Mesendoderm (in vitro differentiated cells): ENCODE measurements at regions not wholly inside any gene's neighbourhood (a gene's known extent, or its start where the extent isn't known, plus 50 kb on each side); places are given as distances from the start of the nearest gene placed in this dataset.
"Not testable (repeated sequence)": the region's sequence is repeated elsewhere in the genome, so short reads cannot be mapped to it uniquely, and the experiment has no call there.

ENCODE experiments used
- DNase-seq: peaks from one replicate; pipeline ENCODE4 v3.0.0; 2013
- H2AK5ac ChIP-seq: 2 replicates; pipeline ENCODE4 v1.6.1; 2013; ENCODE audit warnings: low read length, inconsistent platforms
- H2BK120ac ChIP-seq: 2 replicates; pipeline ENCODE4 v1.6.1; 2013; ENCODE audit warnings: low read depth, mild to moderate bottlenecking, low read length, moderate library complexity, mixed read lengths
- H2BK15ac ChIP-seq: replicated peaks from 2 replicates; pipeline ENCODE4 v1.6.1; 2013; ENCODE audit warnings: low read depth, mild to moderate bottlenecking, moderate library complexity
- H2BK5ac ChIP-seq: 2 replicates; pipeline ENCODE4 v1.6.1; 2013; ENCODE audit warnings: low read length, inconsistent platforms
- H3K18ac ChIP-seq: 2 replicates; pipeline ENCODE4 v1.6.1; 2013; ENCODE audit warnings: mild to moderate bottlenecking, low read length, mixed read lengths
- H3K23ac ChIP-seq: one replicate; pipeline ENCODE4 v1.6.1; 2013; ENCODE audit warnings: low read length
- H3K27ac ChIP-seq: 2 replicates; pipeline ENCODE4 v1.5.1; 2013; ENCODE audit warnings: low read depth, mild to moderate bottlenecking, inconsistent platforms, low read length, moderate library complexity
- H3K27me3 ChIP-seq: 2 replicates; pipeline ENCODE4 v1.6.1; 2013; ENCODE audit warnings: low read length, control low read depth, mild to moderate bottlenecking, inconsistent platforms; ENCODE audit not compliant: insufficient read depth, poor library complexity
- H3K36me3 ChIP-seq: 2 replicates; pipeline ENCODE4 v1.6.1; 2013; ENCODE audit warnings: low read length, inconsistent platforms; ENCODE audit not compliant: control insufficient read depth, insufficient read depth
- H3K4ac ChIP-seq: one replicate; pipeline ENCODE4 v1.6.1; 2013; ENCODE audit warnings: low read depth, mild to moderate bottlenecking, low read length, moderate library complexity
- H3K4me1 ChIP-seq: 2 replicates; pipeline ENCODE4 v1.6.1; 2013; ENCODE audit warnings: low read depth, low read length, inconsistent platforms; ENCODE audit not compliant: control insufficient read depth
- H3K4me2 ChIP-seq: 2 replicates; pipeline ENCODE4 v1.6.1; 2013; ENCODE audit warnings: low read length
- H3K4me3 ChIP-seq: 2 replicates; pipeline ENCODE4 v1.5.1; 2013; ENCODE audit warnings: mild to moderate bottlenecking, low read length
- H3K56ac ChIP-seq: one replicate; pipeline ENCODE4 v1.6.1; 2013; ENCODE audit warnings: low read length
- H3K79me1 ChIP-seq: 2 replicates; pipeline ENCODE4 v1.6.1; 2013; ENCODE audit warnings: low read length, inconsistent platforms
- H3K79me2 ChIP-seq: 2 replicates; pipeline ENCODE4 v1.6.1; 2013; ENCODE audit warnings: mild to moderate bottlenecking, low read length; ENCODE audit not compliant: control insufficient read depth, insufficient read depth
- H3K9ac ChIP-seq: 2 replicates; pipeline ENCODE4 v1.6.1; 2013; ENCODE audit warnings: low read length, inconsistent platforms
- H4K5ac ChIP-seq: one replicate; pipeline ENCODE4 v1.6.1; 2013; ENCODE audit warnings: low read length
- H4K8ac ChIP-seq: one replicate; pipeline ENCODE4 v1.6.1; 2013; ENCODE audit warnings: low read depth, mild to moderate bottlenecking, control low read depth, low read length, moderate library complexity
- WGBS: extraction: QIAGEN DNeasy Blood & Tissue Kit; methylation state at CpG from one replicate; pipeline ENCODE4 v1.1.7; 2013; ENCODE audit warnings: low lambda C conversion rate, missing lambda C conversion rate; ENCODE audit not compliant: insufficient coverage; ENCODE audit errors: extremely low coverage; 5-methylcytosine and 5-hydroxymethylcytosine counted together

DNA sequence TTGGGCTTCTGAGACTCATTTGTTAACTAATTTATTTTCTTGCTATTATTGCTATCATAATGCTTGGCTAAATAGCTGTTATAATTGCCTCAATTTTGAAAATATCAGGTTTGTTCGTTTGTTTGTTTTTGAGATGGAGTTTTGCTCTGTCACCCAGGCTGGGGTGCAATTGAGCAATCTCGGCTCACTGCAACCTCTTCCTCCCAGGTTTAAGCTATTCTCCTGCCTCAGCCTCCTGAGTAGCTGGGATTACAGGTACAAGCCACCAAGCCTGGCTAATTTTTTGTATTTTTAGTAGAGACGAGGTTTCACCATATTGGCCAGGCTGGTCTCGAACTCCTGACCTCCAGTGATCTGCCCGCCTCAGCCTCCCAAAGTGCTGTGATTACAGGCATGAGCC, 75.0 kb downstream of the ARRDC3 start:
- not testable (repeated sequence) for H3K4me2 ChIP-seq, DNase-seq, H3K18ac ChIP-seq, H2BK120ac ChIP-seq, H4K5ac ChIP-seq, H3K23ac ChIP-seq, H3K36me3 ChIP-seq, H2BK15ac ChIP-seq, H2AK5ac ChIP-seq, H3K79me1 ChIP-seq, H3K79me2 ChIP-seq, H4K8ac ChIP-seq, H3K27me3 ChIP-seq, H3K4me1 ChIP-seq, H3K9ac ChIP-seq, H3K27ac ChIP-seq, H3K56ac ChIP-seq, H2BK5ac ChIP-seq, H3K4ac ChIP-seq, H3K4me3 ChIP-seq
- no CpG with 5 or more reads among the region's 5 CpGs for WGBS

DNA sequence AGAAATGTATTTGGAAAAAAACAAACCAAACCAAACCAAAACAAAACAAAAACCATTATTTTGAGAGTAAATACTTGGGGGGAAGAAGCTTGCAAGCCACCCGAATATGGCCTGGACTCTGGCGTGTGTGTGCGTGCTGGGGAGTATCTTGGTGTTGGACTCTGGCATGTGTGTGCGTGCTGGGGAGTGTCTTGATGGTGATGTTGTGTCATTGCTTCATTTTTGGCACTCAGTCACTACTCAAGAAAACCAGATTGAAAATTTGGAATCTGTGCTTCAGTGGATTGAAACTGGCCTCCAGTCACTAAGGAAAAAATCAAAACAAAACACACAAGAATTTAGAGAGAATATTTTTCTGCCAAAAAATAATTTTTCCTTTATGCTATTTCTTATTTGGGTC, 76.1 kb downstream of the ARRDC3 start:
- no peak overlapping the region for H3K27ac ChIP-seq
- H3K36me3 ChIP-seq, result no peaks in the 10 kb centered on the region
- H4K5ac ChIP-seq, result no peak overlapping the region
- no peak overlapping the region for H3K23ac ChIP-seq
- H2BK120ac ChIP-seq, result no peak overlapping the region
- H3K4ac ChIP-seq, result no peak overlapping the region
- H2AK5ac ChIP-seq, result no peak overlapping the region
- WGBS, result no CpG with 5 or more reads among the region's 4 CpGs
- no peak overlapping the region for H3K18ac ChIP-seq
- no peak for DNase-seq
- H4K8ac ChIP-seq, result no peak overlapping the region
- no peak overlapping the region for H2BK15ac ChIP-seq
- H3K4me3 ChIP-seq, result no peak overlapping the region
- H3K4me1 ChIP-seq, result no peaks in the 10 kb centered on the region
- H3K79me1 ChIP-seq, result no peaks in the 10 kb centered on the region
- H2BK5ac ChIP-seq, result no peak overlapping the region
- no peak overlapping the region for H3K56ac ChIP-seq
- no peaks in the 10 kb centered on the region for H3K79me2 ChIP-seq
- H3K27me3 ChIP-seq, result no peaks in the 10 kb centered on the region
- H3K4me2 ChIP-seq, result no peak overlapping the region
- H3K9ac ChIP-seq, result no peak overlapping the region

DNA sequence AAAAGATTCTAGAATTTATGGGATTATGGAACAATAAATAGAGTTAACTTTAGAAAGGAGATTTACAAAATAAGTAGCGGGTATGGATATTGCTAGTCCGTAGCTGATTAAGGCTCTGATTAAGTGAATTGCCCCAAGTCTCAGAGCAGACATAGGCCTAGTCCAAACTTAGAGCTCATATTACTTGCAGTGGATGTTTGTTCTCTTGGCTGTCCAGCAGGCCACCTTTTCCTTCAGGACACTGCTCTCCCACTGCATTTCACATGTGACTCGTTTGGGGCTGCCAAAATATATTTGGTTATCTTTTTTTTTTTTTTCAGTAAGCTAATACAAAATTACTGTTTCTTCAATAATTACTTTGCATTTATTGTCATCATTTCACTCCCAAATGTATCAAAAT, 76.6 kb downstream of the ARRDC3 start:
- Histone ChIP-seq H3K79me2 (no peaks in the 10 kb centered on the region), H2BK5ac (no peak overlapping the region), H2BK15ac (no peak overlapping the region), H3K23ac (no peak overlapping the region), H3K36me3 (no peaks in the 10 kb centered on the region), H3K56ac (no peak overlapping the region), H3K4ac (no peak overlapping the region), H3K4me1 (no peaks in the 10 kb centered on the region), H2BK120ac (no peak overlapping the region), H3K4me2 (no peak overlapping the region), H3K4me3 (no peak overlapping the region), H3K27ac (no peak overlapping the region), H3K27me3 (no peaks in the 10 kb centered on the region), H3K9ac (no peak overlapping the region), H4K8ac (no peak overlapping the region), H2AK5ac (no peak overlapping the region), H3K79me1 (no peaks in the 10 kb centered on the region), H3K18ac (no peak overlapping the region), H4K5ac (no peak overlapping the region)
- no peak for DNase-seq
- WGBS, result no CpG with 5 or more reads among the region's 3 CpGs

DNA sequence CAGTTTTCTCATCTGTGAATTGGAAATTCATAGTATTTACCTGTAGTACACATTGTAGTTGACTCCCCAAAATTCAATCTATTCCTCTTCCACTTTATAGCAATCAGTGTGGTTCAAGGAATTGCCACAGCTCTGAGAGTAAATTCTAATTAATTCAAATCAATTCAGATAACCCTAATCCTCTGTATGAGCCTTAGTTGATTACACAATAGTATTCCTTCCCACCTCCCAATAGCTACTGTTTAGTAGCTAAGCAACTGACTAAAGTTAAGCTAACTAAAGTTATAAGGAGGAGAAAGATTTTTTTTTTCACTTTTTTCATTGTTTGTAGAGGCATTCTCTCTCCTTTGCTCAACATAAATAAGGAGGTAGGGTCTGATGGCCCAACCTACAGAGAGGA, 77.5 kb downstream of the ARRDC3 start:
- no peak overlapping the region for H2AK5ac ChIP-seq
- no peak overlapping the region for H3K4me3 ChIP-seq
- no peak overlapping the region for H3K23ac ChIP-seq
- no peaks in the 10 kb centered on the region for H3K4me1 ChIP-seq
- no peak overlapping the region for H2BK15ac ChIP-seq
- no peak overlapping the region for H2BK5ac ChIP-seq
- no peak overlapping the region for H3K9ac ChIP-seq
- no peaks in the 10 kb centered on the region for H3K79me1 ChIP-seq
- H3K27ac ChIP-seq, result no peak overlapping the region
- H2BK120ac ChIP-seq, result no peak overlapping the region
- no peak overlapping the region for H3K56ac ChIP-seq
- H3K4ac ChIP-seq, result no peak overlapping the region
- no peak overlapping the region for H3K18ac ChIP-seq
- H3K4me2 ChIP-seq, result no peak overlapping the region
- H3K36me3 ChIP-seq, result no peaks in the 10 kb centered on the region
- no peaks in the 10 kb centered on the region for H3K27me3 ChIP-seq
- no peak overlapping the region for H4K8ac ChIP-seq
- H4K5ac ChIP-seq, result no peak overlapping the region
- no peaks in the 10 kb centered on the region for H3K79me2 ChIP-seq
- DNase-seq, result no peak

DNA sequence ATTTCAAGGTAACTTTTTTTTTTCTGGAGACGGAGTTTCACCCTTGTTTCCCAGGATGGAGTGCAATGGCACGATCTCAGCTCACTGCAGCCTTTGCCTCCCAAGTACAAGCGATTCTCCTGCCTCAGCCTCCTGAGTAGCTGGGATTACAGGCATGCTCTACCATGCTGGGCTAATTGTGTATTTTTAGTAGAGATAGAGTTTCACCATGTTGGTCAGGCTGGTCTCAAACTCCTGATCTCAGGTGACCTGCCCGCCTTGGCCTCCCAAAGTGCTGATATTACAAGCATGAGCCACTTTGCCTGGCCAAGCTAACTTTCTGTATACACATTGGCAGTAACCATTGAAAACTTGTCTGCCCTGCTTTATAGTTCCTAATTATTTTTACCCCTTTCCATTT, 79.1 kb downstream of the ARRDC3 start:
- H2AK5ac ChIP-seq, H3K18ac ChIP-seq, H3K79me1 ChIP-seq, H3K4me2 ChIP-seq, H3K36me3 ChIP-seq, H3K4ac ChIP-seq, H4K8ac ChIP-seq, H3K27me3 ChIP-seq, H3K9ac ChIP-seq, H3K4me3 ChIP-seq, H3K23ac ChIP-seq, H2BK5ac ChIP-seq, DNase-seq, H3K27ac ChIP-seq, H2BK15ac ChIP-seq, H3K4me1 ChIP-seq, H3K79me2 ChIP-seq, H2BK120ac ChIP-seq, H4K5ac ChIP-seq, H3K56ac ChIP-seq: not testable (repeated sequence)
- no CpG with 5 or more reads among the region's 4 CpGs for WGBS

DNA sequence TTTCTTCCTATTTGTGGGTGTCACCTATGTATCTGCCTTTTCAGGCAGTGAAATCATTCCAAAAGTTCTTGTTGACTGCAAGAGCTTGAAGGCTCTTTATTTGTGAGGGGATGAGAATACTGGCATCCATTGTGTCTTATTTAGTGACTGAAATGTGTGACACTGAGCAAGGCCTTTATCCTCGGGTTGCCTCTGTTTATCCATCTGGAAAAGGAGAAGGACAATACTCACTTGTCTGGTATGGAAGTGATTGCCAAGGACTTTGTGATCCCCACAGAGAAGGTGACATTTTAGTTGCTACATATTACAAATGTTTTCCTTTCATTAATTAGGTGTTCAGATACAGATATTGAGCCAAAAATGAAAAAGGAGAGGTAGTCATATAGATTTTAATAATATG, 80.2 kb downstream of the ARRDC3 start:
- no peak for DNase-seq
- Histone ChIP-seq H3K9ac (no peak overlapping the region), H2BK15ac (no peak overlapping the region), H3K23ac (no peak overlapping the region), H2AK5ac (no peak overlapping the region), H3K79me1 (no peaks in the 10 kb centered on the region), H3K4me2 (no peak overlapping the region), H2BK5ac (no peak overlapping the region), H3K56ac (no peak overlapping the region), H3K4me1 (no peaks in the 10 kb centered on the region), H3K36me3 (no peaks in the 10 kb centered on the region), H2BK120ac (no peak overlapping the region), H4K8ac (no peak overlapping the region), H3K27ac (no peak overlapping the region), H3K18ac (no peak overlapping the region), H4K5ac (no peak overlapping the region), H3K27me3 (no peaks in the 10 kb centered on the region), H3K4ac (no peak overlapping the region), H3K4me3 (no peak overlapping the region), H3K79me2 (no peaks in the 10 kb centered on the region)
- whole genome bisulfite sequencing, result no CpG with 5 or more reads among the region's 1 CpG
